ENCODE measurements at regions not wholly inside any gene's neighbourhood (a gene's known extent, or its start where the extent isn't known, plus 50 kb on each side); places are given as distances from the start of the nearest gene placed in this dataset.

- Histone ChIP-seq H3K4me1 (ENCODE audit: low read depth) (no peaks in the 10 kb centered on the region), H3K4me3 (no peak overlapping the region), H3K36me3 (ENCODE audit: low read depth) (no peaks in the 10 kb centered on the region), H3K9me3 (no peaks in the 10 kb centered on the region)
- ATAC-seq (no peak), DNase-seq (no peak)
- no peak for TF ChIP-seq CTCF (IDR thresholded peaks at IDR 0.05)
- intact Hi-C loops (cut with DNase I, micrococcal nuclease), result no loop called here
Measured at GRCh38 chr6:71029555-71029954, 72.7 kb upstream of the B3GAT2 start.

GRCh38 chr6:71031912-71032311 is 75.1 kb upstream of the B3GAT2 start:
- intact Hi-C loops (cut with DNase I, micrococcal nuclease), result no loop called here
- no peaks in the 10 kb centered on the region for H3K9me3 ChIP-seq
- no peak for TF ChIP-seq CTCF (IDR thresholded peaks at IDR 0.05)
- DNase-seq (no peak), ATAC-seq (no peak)
- H3K4me3 ChIP-seq, result no peak overlapping the region
- no peaks in the 10 kb centered on the region for H3K36me3 ChIP-seq (ENCODE audit: low read depth)
- no peaks in the 10 kb centered on the region for H3K4me1 ChIP-seq (ENCODE audit: low read depth)

GRCh38 chr6:71033171-71033570 is 76.3 kb upstream of the B3GAT2 start:
- no peak for TF ChIP-seq CTCF (IDR thresholded peaks at IDR 0.05)
- H3K9me3 ChIP-seq, result no peaks in the 10 kb centered on the region
- H3K4me3 ChIP-seq, result no peak overlapping the region
- H3K4me1 ChIP-seq (ENCODE audit: low read depth), result no peaks in the 10 kb centered on the region
- intact Hi-C loops (cut with DNase I, micrococcal nuclease), result no loop called here
- no peaks in the 10 kb centered on the region for H3K36me3 ChIP-seq (ENCODE audit: low read depth)
- ATAC-seq, result no peak
- DNase-seq, result no peak

- TF ChIP-seq CTCF (IDR thresholded peaks at IDR 0.05), result no peak
- no peak for ATAC-seq
- intact Hi-C loops (cut with DNase I, micrococcal nuclease), result no loop called here
- no peak overlapping the region for H3K4me3 ChIP-seq
- DNase-seq, result no peak
- H3K9me3 ChIP-seq, result no peaks in the 10 kb centered on the region
- no peaks in the 10 kb centered on the region for H3K36me3 ChIP-seq (ENCODE audit: low read depth)
- no peaks in the 10 kb centered on the region for H3K4me1 ChIP-seq (ENCODE audit: low read depth)
Measured at GRCh38 chr6:71033890-71034289, 77.0 kb upstream of the B3GAT2 start.

DNA sequence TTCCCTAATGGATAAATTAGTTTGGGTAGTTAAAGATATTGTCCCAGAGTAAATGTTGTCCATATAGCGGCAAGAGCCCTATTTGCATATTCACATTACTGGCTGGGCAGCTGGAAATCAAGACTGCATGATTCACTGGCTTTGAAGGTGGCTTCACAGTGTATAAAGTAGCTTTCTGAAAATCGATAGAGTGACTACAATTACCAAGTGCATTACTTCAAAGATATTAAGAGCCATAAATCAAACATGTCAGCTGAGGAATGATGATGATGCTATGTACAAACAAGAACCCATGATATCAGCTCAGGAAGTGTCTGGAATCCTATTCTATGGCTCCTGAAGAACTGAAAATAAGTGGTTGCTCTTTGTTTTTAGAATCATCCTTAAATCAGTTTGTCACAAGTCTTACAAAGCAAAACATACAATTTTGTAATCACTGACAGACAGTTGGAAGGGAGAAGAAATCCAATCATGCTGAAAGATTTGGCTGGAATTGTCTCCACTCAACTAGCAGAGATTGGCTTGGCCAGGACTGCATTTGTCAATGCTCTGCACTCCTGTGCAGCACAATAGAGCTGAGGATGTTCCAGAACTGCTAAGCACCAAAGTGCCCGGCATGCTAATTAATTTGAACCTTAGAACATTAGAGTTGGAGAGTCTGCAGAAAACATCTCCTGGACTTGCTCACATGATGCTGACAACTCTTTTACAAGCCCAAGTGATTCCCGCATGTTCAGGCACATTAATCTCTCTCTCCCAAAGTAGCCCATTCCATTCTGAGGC is 77.9 kb upstream of the B3GAT2 start:
- H3K4me3 ChIP-seq, result no peak overlapping the region
- no peak for TF ChIP-seq CTCF (IDR thresholded peaks at IDR 0.05)
- H3K36me3 ChIP-seq (ENCODE audit: low read depth), result no peaks in the 10 kb centered on the region
- no peak for DNase-seq
- no peak for ATAC-seq
- no peaks in the 10 kb centered on the region for H3K4me1 ChIP-seq (ENCODE audit: low read depth)
- no peaks in the 10 kb centered on the region for H3K9me3 ChIP-seq
- intact Hi-C loops (cut with DNase I, micrococcal nuclease), result no loop called here

DNA sequence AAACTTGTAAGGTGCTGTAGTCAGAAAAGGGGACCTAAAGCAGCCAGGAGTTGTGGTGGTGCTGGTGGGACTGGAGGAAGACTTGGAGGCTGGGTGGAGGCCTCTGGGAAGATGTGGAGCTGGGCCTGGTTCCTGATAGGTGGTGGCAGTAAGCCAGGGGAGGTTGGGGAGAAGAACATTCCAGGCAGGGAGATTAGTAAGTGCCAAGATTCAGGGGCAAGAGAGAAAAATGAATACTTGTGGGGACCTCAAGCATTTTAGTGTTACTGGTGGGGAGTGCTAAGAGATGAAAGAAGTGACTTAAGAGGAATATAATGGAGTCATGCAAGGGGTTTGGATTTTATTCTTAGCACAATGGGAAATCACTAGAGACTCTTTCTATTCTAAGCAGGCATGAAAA is 79.0 kb upstream of the B3GAT2 start:
- Histone ChIP-seq H3K9me3 (no peaks in the 10 kb centered on the region), H3K4me3 (no peak overlapping the region), H3K36me3 (ENCODE audit: low read depth) (no peaks in the 10 kb centered on the region), H3K4me1 (ENCODE audit: low read depth) (no peaks in the 10 kb centered on the region)
- intact Hi-C loops (cut with DNase I, micrococcal nuclease), result no loop called here
- TF ChIP-seq CTCF (IDR thresholded peaks at IDR 0.05), result no peak
- DNase-seq (no peak), ATAC-seq (no peak)

Measured in mucosa of descending colon (tissue), 3 donors.